B cell (primary cell): ENCODE measurements at regions not wholly inside any gene's neighbourhood (a gene's known extent, or its start where the extent isn't known, plus 50 kb on each side); places are given as distances from the start of the nearest gene placed in this dataset.

Experiments used
- ATAC-seq: fragments of 200-7000 bp; cut with Tn5 transposase; one replicate; pipeline ENCODE4 v1.10.0; 2021; ENCODE audit warnings: low read depth, mild to moderate bottlenecking, moderate number of reproducible peaks, moderate library complexity
- CTCF ChIA-PET: fragments of 350-600 bp; sonication (Branson Sonifier 250); formaldehyde crosslinking; loops from one replicate; lab custom pipeline; 2021; ENCODE audit warnings: antibody characterized with exemption, inconsistent platforms; lab: Charles Lee
- POLR2A ChIA-PET: fragments of 350-600 bp; sonication (Branson Sonifier 250); formaldehyde crosslinking; loops from one replicate; lab custom pipeline; 2021; ENCODE audit warnings: antibody characterized with exemption; lab: Charles Lee
- DNase-seq: peaks from one replicate; pipeline ENCODE4 v3.0.0; 2013
- H2AFZ ChIP-seq: 2 replicates; pipeline ENCODE4 v1.6.1; 2012; ENCODE audit warnings: mild to moderate bottlenecking, low read depth, low read length; ENCODE audit not compliant: insufficient read depth, poor library complexity, severe bottlenecking
- H3K27ac ChIP-seq, 2 donors: 1 replicate in 1 of 2; 2 replicates in 1 of 2; pipeline ENCODE4 v1.5.1; 2012 to 2013; ENCODE audit warnings: low read length in 2 of 2, mild to moderate bottlenecking in 2 of 2, moderate library complexity in 1 of 2
- H3K27me3 ChIP-seq, 4 experiments: fragments of 200-600 bp in 1 of 4; sonication (generic) in 1 of 4; replicated peaks in 1 of 4; 1 replicate in 2 of 4; 2 replicates in 2 of 4; pipeline versions ENCODE4 v1.6.1 to v1.7.0; 2013 to 2016; ENCODE audit warnings: low read length in 3 of 4, mild to moderate bottlenecking in 2 of 4, mixed read lengths in 1 of 4, moderate library complexity in 1 of 4; ENCODE audit not compliant: insufficient read depth in 4 of 4, control insufficient read depth in 3 of 4; ENCODE audit errors: control extremely low read depth in 1 of 4
- H3K36me3 ChIP-seq, 2 experiments: replicated peaks in 1 of 2; 1 replicate in 1 of 2; 2 replicates in 1 of 2; pipeline versions ENCODE4 v1.6.1 to v1.7.1; 2013; ENCODE audit warnings: low read length in 1 of 2; ENCODE audit not compliant: insufficient read depth in 2 of 2, control insufficient read depth in 1 of 2; ENCODE audit errors: control extremely low read depth in 1 of 2, extremely low read depth in 1 of 2
- H3K4me1 ChIP-seq, 2 donors: fragments of 200-600 bp in 1 of 2; sonication (generic) in 1 of 2; 1 replicate in 1 of 2; 2 replicates in 1 of 2; pipeline versions ENCODE4 v1.5.1 to v1.6.1; 2013 to 2017; ENCODE audit warnings: low read length in 2 of 2; ENCODE audit not compliant: control insufficient read depth in 2 of 2, insufficient read depth in 2 of 2
- H3K4me2 ChIP-seq: replicated peaks from 2 replicates; pipeline ENCODE3; 2012; ENCODE audit warnings: mild to moderate bottlenecking, low read depth, low read length; ENCODE audit not compliant: poor library complexity, severe bottlenecking
- H3K4me3 ChIP-seq, 5 experiments: fragments of 200-600 bp in 1 of 5; sonication (generic) in 1 of 5; 1 replicate in 3 of 5; 2 replicates in 2 of 5; pipeline versions ENCODE4 v1.5.1 to v1.7.0; 2011 to 2016; ENCODE audit warnings: low read length in 4 of 5, mild to moderate bottlenecking in 4 of 5, low read depth in 2 of 5, control low read depth in 1 of 5, moderate library complexity in 1 of 5; ENCODE audit not compliant: insufficient read depth in 1 of 5; ENCODE audit errors: control extremely low read depth in 1 of 5, extremely low read depth in 1 of 5
- H3K79me2 ChIP-seq: fragments of 200-600 bp; sonication (generic); one replicate; pipeline ENCODE4 v1.6.0; 2016; ENCODE audit warnings: low read length; ENCODE audit not compliant: control insufficient read depth, insufficient read depth
- H3K9ac ChIP-seq: fragments of 200-600 bp; sonication (generic); 2 replicates; pipeline ENCODE4 v1.6.1; 2017; ENCODE audit warnings: mild to moderate bottlenecking, low read length, moderate library complexity
- H3K9me3 ChIP-seq, 3 donors: one replicate each; pipeline versions ENCODE4 v1.6.1 to v1.7.1; 2013; ENCODE audit warnings: low read length in 2 of 3; ENCODE audit not compliant: control insufficient read depth in 2 of 3, insufficient read depth in 1 of 3; ENCODE audit errors: control extremely low read depth in 1 of 3
- H4K20me1 ChIP-seq: 2 replicates; pipeline ENCODE4 v1.6.0; 2012; ENCODE audit warnings: mild to moderate bottlenecking, low read length; ENCODE audit not compliant: insufficient read depth, control insufficient read depth, poor library complexity, severe bottlenecking
- H3K27ac Mint-ChIP-seq: one replicate; pipeline ENCODE4 v1.8.0; 2021; ENCODE audit warnings: mixed read lengths
- H3K27me3 Mint-ChIP-seq: one replicate; pipeline ENCODE4 v1.8.0; 2021; ENCODE audit warnings: mixed read lengths
- H3K4me1 Mint-ChIP-seq: one replicate; pipeline ENCODE4 v1.8.0; 2021; ENCODE audit warnings: mixed read lengths
- H3K4me3 Mint-ChIP-seq: one replicate; pipeline ENCODE4 v1.8.0; 2021; ENCODE audit warnings: mixed read lengths
- H3K9me3 Mint-ChIP-seq: one replicate; pipeline ENCODE4 v1.8.0; 2022; ENCODE audit warnings: mixed read lengths; ENCODE audit not compliant: insufficient read depth
- CTCF ChIP-seq: fragments of 200-600 bp; IDR thresholded peaks from one replicate; pipeline ENCODE4 v1.8.0; 2022; ENCODE audit warnings: antibody characterized with exemption, mild to moderate bottlenecking
- EZH2 ChIP-seq: IDR thresholded peaks from 2 replicates; pipeline ENCODE4 v1.6.1; 2012; ENCODE audit warnings: borderline replicate concordance, low read depth, mild to moderate bottlenecking, moderate library complexity, low read length; ENCODE audit not compliant: insufficient read depth, poor library complexity, severe bottlenecking
- WGBS: methylation state at CpG from one replicate; pipeline ENCODE4 v1.1.5; 2013; ENCODE audit warnings: missing lambda C conversion rate; ENCODE audit not compliant: insufficient coverage; 5-methylcytosine and 5-hydroxymethylcytosine counted together
- intact Hi-C: fragments of 100-400 bp; cut with micrococcal nuclease; formaldehyde crosslinking; loops from one replicate; pipeline ENCODE4 v1.10.0; 2022

GRCh38 chr11:80066291-80066690 lies 625.5 kb upstream of the TENM4 start:
- POLR2A ChIA-PET: no interaction called here
- Histone ChIP-seq H3K9ac (no peak overlapping the region), H3K9me3 (no peaks in the 10 kb centered on the region), H4K20me1 (no peaks in the 10 kb centered on the region), H3K27ac (no peak overlapping the region), H3K4me2 (no peak overlapping the region), H3K36me3 (no peaks in the 10 kb centered on the region), H2AFZ (no peak overlapping the region), H3K27me3 (no peaks in the 10 kb centered on the region), H3K4me1 (no peaks in the 10 kb centered on the region), H3K79me2 (no peaks in the 10 kb centered on the region), H3K4me3 (no peak overlapping the region)
- H3K27ac Mint-ChIP-seq: no peak overlapping the region
- ATAC-seq: no peak
- TF ChIP-seq EZH2 (no peak), CTCF (no peak)
- no peak overlapping the region for H3K4me3 Mint-ChIP-seq
- H3K9me3 Mint-ChIP-seq: peaks cover 4% of the 10 kb centered on the region
- no peak for DNase-seq
- no peaks in the 10 kb centered on the region for H3K27me3 Mint-ChIP-seq
- CTCF ChIA-PET: no interaction called here
- intact Hi-C loops: no loop called here
- no peaks in the 10 kb centered on the region for H3K4me1 Mint-ChIP-seq

DNA sequence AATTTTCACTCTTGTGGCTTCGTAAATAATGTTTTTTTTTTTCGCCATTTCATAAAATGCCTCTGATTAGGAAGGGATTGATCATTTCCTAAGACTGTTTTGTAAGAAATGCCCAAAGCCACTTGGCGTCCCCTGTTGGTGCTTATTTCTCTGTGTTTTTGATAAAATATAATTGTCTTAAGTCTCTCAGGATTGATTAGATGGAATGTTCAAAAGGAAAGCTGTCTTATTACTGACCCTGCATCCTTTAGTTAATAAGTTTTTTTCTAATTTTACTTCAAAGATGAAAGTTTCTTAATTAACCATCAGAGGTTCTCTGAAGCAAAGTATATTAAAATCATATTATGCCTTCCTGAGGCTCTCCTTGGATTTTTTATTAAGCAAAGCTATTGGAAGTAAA lies 624.3 kb upstream of the TENM4 start:
- Histone ChIP-seq H3K36me3 (no peaks in the 10 kb centered on the region), H3K9me3 (no peaks in the 10 kb centered on the region), H2AFZ (no peak overlapping the region), H4K20me1 (no peaks in the 10 kb centered on the region), H3K79me2 (no peaks in the 10 kb centered on the region), H3K4me3 (no peak overlapping the region), H3K4me1 (no peaks in the 10 kb centered on the region), H3K27ac (no peak overlapping the region), H3K4me2 (no peak overlapping the region), H3K27me3 (no peaks in the 10 kb centered on the region), H3K9ac (no peak overlapping the region)
- intact Hi-C loops: no loop called here
- Mint-ChIP-seq H3K4me1 (no peaks in the 10 kb centered on the region), H3K27ac (no peak overlapping the region), H3K27me3 (no peaks in the 10 kb centered on the region), H3K9me3 (peaks cover 4% of the 10 kb centered on the region), H3K4me3 (no peak overlapping the region)
- ChIA-PET POLR2A (no interaction called here), CTCF (no interaction called here)
- ATAC-seq (no peak), DNase-seq (no peak)
- no CpG with 5 or more reads among the region's 3 CpGs for WGBS
- TF ChIP-seq EZH2 (no peak), CTCF (no peak)
